Activated CD4-positive, alpha-beta T cell treated with anti-CD3 and anti-CD28 coated beads for 24 hours (primary cell): ENCODE measurements at regions not wholly inside any gene's neighbourhood (a gene's known extent, or its start where the extent isn't known, plus 50 kb on each side); places are given as distances from the start of the nearest gene placed in this dataset.
"Not testable (repeated sequence)": the region's sequence is repeated elsewhere in the genome, so short reads cannot be mapped to it uniquely, and the experiment has no call there.

Experiments used
- DNase-seq, 2 donors: peaks; one replicate each; pipeline ENCODE4 v3.0.0-alpha.2; 2020; ENCODE audit warnings: low read depth in 2 of 2

GRCh38 chr3:82618594-82618993 lies 857.1 kb upstream of the GBE1 start:
- no peak for DNase-seq

GRCh38 chr3:82610236-82610635 lies 848.8 kb upstream of the GBE1 start:
- DNase-seq: no peak

- no peak for DNase-seq
Measured at GRCh38 chr3:82607391-82607790, 845.9 kb upstream of the GBE1 start.

GRCh38 chr3:82596805-82597204 lies 835.4 kb upstream of the GBE1 start:
- no peak for DNase-seq

GRCh38 chr3:82595530-82595929 lies 834.1 kb upstream of the GBE1 start:
- DNase-seq: no peak

GRCh38 chr3:82587174-82587573 lies 825.7 kb upstream of the GBE1 start:
- DNase-seq: no peak

- DNase-seq: no peak
Measured at GRCh38 chr3:82586414-82586813, 825.0 kb upstream of the GBE1 start.

GRCh38 chr3:82586002-82586401 lies 824.6 kb upstream of the GBE1 start:
- DNase-seq: not testable (repeated sequence)

GRCh38 chr3:82585591-82585990 lies 824.1 kb upstream of the GBE1 start:
- DNase-seq: not testable (repeated sequence)

- not testable (repeated sequence) for DNase-seq
Measured at GRCh38 chr3:82584861-82585260, 823.4 kb upstream of the GBE1 start.

GRCh38 chr3:82584415-82584814 lies 823.0 kb upstream of the GBE1 start:
- not testable (repeated sequence) for DNase-seq

GRCh38 chr3:82581350-82581749 lies 819.9 kb upstream of the GBE1 start:
- no peak for DNase-seq

- DNase-seq: no peak
Measured at GRCh38 chr3:82572721-82573120, 811.3 kb upstream of the GBE1 start.

GRCh38 chr3:82568776-82569338 lies 807.4 kb upstream of the GBE1 start:
- no peak for DNase-seq

- no peak for DNase-seq
Measured at GRCh38 chr3:82567029-82567600, 805.7 kb upstream of the GBE1 start.

- no peak for DNase-seq
Measured at GRCh38 chr3:82562896-82563295, 801.5 kb upstream of the GBE1 start.

GRCh38 chr3:82561784-82562183 lies 800.3 kb upstream of the GBE1 start:
- no peak for DNase-seq

GRCh38 chr3:82558081-82558480 lies 796.6 kb upstream of the GBE1 start:
- DNase-seq: no peak

GRCh38 chr3:82556113-82556512 lies 794.7 kb upstream of the GBE1 start:
- no peak for DNase-seq

GRCh38 chr3:82542556-82542955 lies 781.1 kb upstream of the GBE1 start:
- DNase-seq: not testable (repeated sequence)

GRCh38 chr3:82521657-82522056 lies 760.2 kb upstream of the GBE1 start:
- DNase-seq: no peak

- DNase-seq: no peak
Measured at GRCh38 chr3:82520846-82521245, 759.4 kb upstream of the GBE1 start.

- no peak for DNase-seq
Measured at GRCh38 chr3:82509951-82510603, 748.6 kb upstream of the GBE1 start.
